Endothelial cell of umbilical vein (primary cell): ENCODE measurements at regions not wholly inside any gene's neighbourhood (a gene's known extent, or its start where the extent isn't known, plus 50 kb on each side); places are given as distances from the start of the nearest gene placed in this dataset.

Experiments
- BruUV-seq: library from RNA; stranded (reverse); fragments of 400-500 nt; replicated peaks from 2 replicates; lab custom pipeline; 2021; lab: Mats Ljungman, UMichigan
- CTCF ChIA-PET: fragments of 300-600, 350-600 bp; sonication (Branson Sonifier 250); formaldehyde crosslinking; loops from one replicate; lab custom pipeline; 2021; ENCODE audit warnings: antibody characterized with exemption, inconsistent platforms; lab: Charles Lee
- POLR2A ChIA-PET: fragments of 300-600, 350-600 bp; sonication (Branson Sonifier 250); formaldehyde crosslinking; loops from one replicate; lab custom pipeline; 2021; ENCODE audit warnings: antibody characterized with exemption, inconsistent platforms; lab: Charles Lee
- DNase-seq: peaks from one replicate; pipeline ENCODE4 v3.0.0-alpha.2; 2011; ENCODE audit warnings: low read depth, low spot score
- FAIRE-seq: peaks from 2 replicates; lab custom pipeline; 2011; peaks lifted over from hg19 to GRCh38; lab: Jason Lieb, UNC
- H2AFZ ChIP-seq: 2 replicates; pipeline ENCODE4 v1.6.0; 2012; ENCODE audit warnings: low read depth, low read length, control low read depth, inconsistent platforms
- H3K27ac ChIP-seq: 2 replicates; pipeline ENCODE4 v1.5.1; 2011; ENCODE audit warnings: low read depth, mild to moderate bottlenecking, control low read depth, low read length, moderate library complexity; ENCODE audit not compliant: insufficient read depth
- H3K27me3 ChIP-seq, 2 experiments: 2 replicates each; pipeline versions ENCODE4 v1.6.0 to v1.6.1; 2011; ENCODE audit warnings: low read length in 2 of 2, mixed read lengths in 1 of 2; ENCODE audit not compliant: control insufficient read depth in 2 of 2, insufficient read depth in 2 of 2
- H3K36me3 ChIP-seq, 2 experiments: 2 replicates in 1 of 2; 3 replicates in 1 of 2; pipeline ENCODE4 v1.5.1; 2011; ENCODE audit warnings: low read length in 2 of 2, mild to moderate bottlenecking in 1 of 2, moderate library complexity in 1 of 2; ENCODE audit not compliant: control insufficient read depth in 2 of 2, insufficient read depth in 2 of 2; ENCODE audit errors: extremely low read depth in 1 of 2
- H3K4me1 ChIP-seq: 3 replicates; pipeline ENCODE4 v1.5.1; 2011; ENCODE audit warnings: mild to moderate bottlenecking, low read length; ENCODE audit not compliant: control insufficient read depth, insufficient read depth; ENCODE audit errors: extremely low read depth
- H3K4me2 ChIP-seq: 2 replicates; pipeline ENCODE4 v1.6.1; 2011; ENCODE audit warnings: low read length, control low read depth, mixed read lengths; ENCODE audit not compliant: insufficient read depth
- H3K4me3 ChIP-seq, 3 experiments: fragments of 200-600 bp in 1 of 3; sonication (generic), shearing (Covaris generic) in 1 of 3; replicated peaks in 1 of 3; 2 replicates each; pipeline ENCODE4 v1.5.1; 2011 to 2016; ENCODE audit warnings: control low read depth in 3 of 3, low read length in 3 of 3, mild to moderate bottlenecking in 2 of 3, inconsistent platforms in 1 of 3, low read depth in 1 of 3, moderate library complexity in 1 of 3; ENCODE audit not compliant: insufficient read depth in 1 of 3
- H3K79me2 ChIP-seq: 2 replicates; pipeline ENCODE4 v1.6.0; 2012; ENCODE audit warnings: low read length, inconsistent platforms; ENCODE audit not compliant: control insufficient read depth, insufficient read depth
- H3K9ac ChIP-seq: replicated peaks from 2 replicates; pipeline ENCODE3; 2011; ENCODE audit warnings: low read length, control low read depth; ENCODE audit not compliant: insufficient read depth; ENCODE audit errors: extremely low read depth
- H3K9me1 ChIP-seq: replicated peaks from 3 replicates; pipeline ENCODE4 v1.6.0; 2011; ENCODE audit warnings: mild to moderate bottlenecking, low read length; ENCODE audit not compliant: control insufficient read depth, insufficient read depth; ENCODE audit errors: extremely low read depth
- H3K9me3 ChIP-seq: replicated peaks from 2 replicates; pipeline ENCODE4 v1.5.1; 2012; ENCODE audit warnings: low read length, inconsistent platforms; ENCODE audit not compliant: control insufficient read depth, insufficient read depth
- H4K20me1 ChIP-seq: replicated peaks from 2 replicates; pipeline ENCODE3; 2011; ENCODE audit warnings: mild to moderate bottlenecking, low read length; ENCODE audit not compliant: control insufficient read depth, insufficient read depth; ENCODE audit errors: extremely low read depth
- CTCF ChIP-seq, 2 donors: IDR thresholded peaks; 1 replicate in 1 of 2; 2 replicates in 1 of 2; pipeline ENCODE4 v1.5.1; 2011; ENCODE audit warnings: low read length in 2 of 2, mild to moderate bottlenecking in 2 of 2, moderate library complexity in 2 of 2, control low read depth in 1 of 2, inconsistent platforms in 1 of 2, low read depth in 1 of 2; ENCODE audit not compliant: insufficient read depth in 1 of 2; ENCODE audit errors: extremely low read depth in 1 of 2
- EZH2 ChIP-seq: IDR thresholded peaks from 2 replicates; pipeline ENCODE4 v1.6.1; 2012; ENCODE audit warnings: borderline replicate concordance, low read depth, mild to moderate bottlenecking, moderate library complexity, low read length, inconsistent platforms; ENCODE audit not compliant: severe bottlenecking
- FOS ChIP-seq: IDR thresholded peaks from 2 replicates; pipeline ENCODE4 v1.6.1; 2011; ENCODE audit warnings: mild to moderate bottlenecking, low read length, moderate library complexity, borderline replicate concordance; ENCODE audit not compliant: insufficient read depth
- GATA2 ChIP-seq: IDR thresholded peaks from 2 replicates; pipeline ENCODE4 v1.7.0; 2011; ENCODE audit warnings: low read depth, mild to moderate bottlenecking, moderate library complexity, mixed read lengths, low read length; ENCODE audit not compliant: insufficient read length, insufficient read depth
- JUN ChIP-seq: IDR thresholded peaks from 2 replicates; pipeline ENCODE4 v1.6.1; 2011; ENCODE audit warnings: borderline replicate concordance, low read depth; ENCODE audit not compliant: insufficient read length, insufficient read depth
- MYC ChIP-seq: IDR thresholded peaks from one replicate; pipeline ENCODE4 v1.6.1; 2011; ENCODE audit warnings: mild to moderate bottlenecking, low read depth, low read length
- POLR2A ChIP-seq: IDR thresholded peaks from 2 replicates; pipeline ENCODE4 v1.6.1; 2012; ENCODE audit warnings: low read depth, mild to moderate bottlenecking, control low read depth, low read length
- POLR2AphosphoS5 ChIP-seq: IDR thresholded peaks from 2 replicates; pipeline ENCODE4 v1.6.1; 2012; ENCODE audit warnings: low read depth, mild to moderate bottlenecking, control low read depth, low read length, moderate library complexity; ENCODE audit not compliant: insufficient read depth
- dilution Hi-C: fragments of 300-500 bp; cut with MboI; formaldehyde crosslinking; loops from one replicate; pipeline ENCODE4 v1.15.0; 2019; ENCODE audit warnings: low sequenced_read_pairs; ENCODE audit not compliant: extremely low pct_ligation_motif_present
- intact Hi-C: fragments of 100-400 bp; cut with micrococcal nuclease; formaldehyde crosslinking; loops from one replicate; pipeline ENCODE4 v1.10.0; 2022
- TF ChIP-seq, protein P1 (sequence below): IDR thresholded peaks from 2 replicates; pipeline ENCODE4 v1.6.1; 2011; ENCODE audit not compliant: insufficient read depth, insufficient read length

DNA sequence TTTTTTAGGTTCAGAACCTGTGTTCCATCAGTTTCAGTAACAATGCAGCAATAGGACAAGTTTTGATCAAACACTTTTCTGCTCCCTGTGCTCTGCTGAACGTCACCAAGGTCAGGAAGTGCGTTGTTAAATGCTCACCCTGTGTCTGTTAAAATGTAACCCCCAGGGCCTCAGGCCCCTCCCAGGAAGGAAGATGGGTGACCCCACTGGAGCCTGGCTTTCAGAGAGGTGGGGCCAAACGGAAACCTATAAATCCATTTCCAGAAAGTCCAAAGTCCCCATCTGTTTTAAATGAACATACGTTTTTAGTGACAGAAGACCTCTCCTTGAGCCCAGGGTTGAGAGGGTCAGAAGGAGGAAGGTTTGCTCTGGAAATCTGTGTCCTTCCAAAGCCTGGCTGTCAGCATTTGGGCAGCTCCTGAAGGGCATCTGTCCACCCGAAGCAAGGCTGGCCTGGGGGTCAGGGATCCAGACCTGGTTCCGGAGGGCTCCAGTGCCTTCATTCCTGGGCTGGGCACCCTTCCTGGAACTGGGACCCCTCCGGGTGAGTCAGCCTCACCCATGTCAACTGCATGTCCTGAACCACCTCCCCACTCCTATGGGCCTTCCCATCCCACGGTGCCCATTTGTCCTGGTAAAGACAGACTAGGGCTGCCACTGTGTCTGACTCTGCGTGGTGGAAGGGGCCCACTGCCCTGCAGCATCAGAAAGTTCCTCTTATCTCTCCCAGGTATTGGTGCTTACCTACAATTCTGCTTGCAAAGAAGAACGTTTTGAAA lies 117.4 kb upstream of the COPS8 start:
- POLR2A ChIA-PET: no interaction called here
- Histone ChIP-seq H3K9ac (no peak overlapping the region), H2AFZ (no peak overlapping the region), H3K9me1 (no peaks in the 10 kb centered on the region), H3K27ac (no peak overlapping the region), H3K9me3 (no peaks in the 10 kb centered on the region), H3K36me3 (no peaks in the 10 kb centered on the region), H3K4me2 (no peak overlapping the region), H3K27me3 (no peaks in the 10 kb centered on the region), H3K4me3 (no peak overlapping the region), H3K4me1 (peaks cover 4% of the 10 kb centered on the region), H3K79me2 (no peaks in the 10 kb centered on the region), H4K20me1 (no peaks in the 10 kb centered on the region)
- no peak for FAIRE-seq
- no TSS peak for BruUV-seq
- intact Hi-C loops (no loop called here), dilution Hi-C loops (no loop called here)
- CTCF ChIA-PET: no interaction called here
- TF ChIP-seq FOS (no peak), EZH2 (no peak), JUN (no peak), GATA2 (no peak), MYC (no peak), POLR2A (no peak), CTCF (IDR thresholded peaks at IDR 0.05; ENCODE audit: extremely low read depth in 1 of 2, insufficient read depth in 1 of 2, low read depth in 1 of 2, low read length in 2 of 2) (no peak), POLR2AphosphoS5 (no peak)
- TF ChIP-seq, protein P1, sequence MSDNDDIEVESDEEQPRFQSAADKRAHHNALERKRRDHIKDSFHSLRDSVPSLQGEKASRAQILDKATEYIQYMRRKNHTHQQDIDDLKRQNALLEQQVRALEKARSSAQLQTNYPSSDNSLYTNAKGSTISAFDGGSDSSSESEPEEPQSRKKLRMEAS: no peak
- no peak for DNase-seq
